Endodermal cell (in vitro differentiated cells): ENCODE measurements at regions not wholly inside any gene's neighbourhood (a gene's known extent, or its start where the extent isn't known, plus 50 kb on each side); places are given as distances from the start of the nearest gene placed in this dataset.

Experiments used
- DNase-seq: peaks from one replicate; pipeline ENCODE4 v3.0.0-alpha.2; 2017
- H3K27ac ChIP-seq: 2 replicates; pipeline ENCODE4 v1.5.1; 2013; ENCODE audit warnings: mild to moderate bottlenecking, low read depth, low read length, moderate library complexity
- H3K27me3 ChIP-seq: 2 replicates; pipeline ENCODE4 v1.6.1; 2013; ENCODE audit warnings: mild to moderate bottlenecking, low read length, moderate library complexity; ENCODE audit not compliant: insufficient read depth, control insufficient read depth, poor library complexity, severe bottlenecking
- H3K36me3 ChIP-seq: 2 replicates; pipeline ENCODE4 v1.7.0; 2013; ENCODE audit warnings: mild to moderate bottlenecking, low read length, moderate library complexity; ENCODE audit not compliant: control insufficient read depth, insufficient read depth
- H3K4me1 ChIP-seq: one replicate; pipeline ENCODE4 v1.7.0; 2013; ENCODE audit warnings: low read length; ENCODE audit not compliant: control insufficient read depth, insufficient read depth
- H3K4me3 ChIP-seq: 2 replicates; pipeline ENCODE4 v1.5.1; 2013; ENCODE audit warnings: mild to moderate bottlenecking, low read length, moderate library complexity
- H3K9ac ChIP-seq: 2 replicates; pipeline ENCODE4 v1.6.1; 2013; ENCODE audit warnings: mild to moderate bottlenecking, low read length, moderate library complexity; ENCODE audit not compliant: poor library complexity, severe bottlenecking; ENCODE audit errors: extremely low read depth
- H3K9me3 ChIP-seq: 2 replicates; pipeline ENCODE4 v1.6.1; 2013; ENCODE audit warnings: mild to moderate bottlenecking, low read length, moderate library complexity; ENCODE audit not compliant: control insufficient read depth
- H3K27ac Mint-ChIP-seq: 2 replicates; pipeline ENCODE4 v1.8.0; 2020; ENCODE audit warnings: mixed read lengths
- H3K27me3 Mint-ChIP-seq: 2 replicates; pipeline ENCODE4 v1.8.0; 2021; ENCODE audit warnings: mild to moderate bottlenecking, mixed read lengths; ENCODE audit not compliant: insufficient read depth
- H3K36me3 Mint-ChIP-seq: 2 replicates; pipeline ENCODE4 v1.8.0; 2020; ENCODE audit warnings: low read depth, mixed read lengths
- H3K4me1 Mint-ChIP-seq: 2 replicates; pipeline ENCODE4 v1.8.0; 2020; ENCODE audit warnings: mixed read lengths
- H3K4me3 Mint-ChIP-seq: 2 replicates; pipeline ENCODE4 v1.8.0; 2020; ENCODE audit warnings: mild to moderate bottlenecking, moderate library complexity, mixed read lengths
- H3K9me3 Mint-ChIP-seq: 2 replicates; pipeline ENCODE4 v1.8.0; 2020; ENCODE audit warnings: mild to moderate bottlenecking, mixed read lengths
- WGBS, 2 experiments: methylation state at CpG; one replicate each; pipeline versions ENCODE4 v1.1.5 to v1.1.7; 2013; ENCODE audit warnings: missing lambda C conversion rate in 2 of 2, mixed read lengths in 1 of 2; ENCODE audit not compliant: insufficient coverage in 1 of 2, insufficient read length in 1 of 2; 5-methylcytosine and 5-hydroxymethylcytosine counted together
- TF ChIP-seq, protein P1 (sequence below): fragments of 200-600 bp; sonication (generic); conservative IDR thresholded peaks from 2 replicates; pipeline ENCODE4 v1.5.0; 2021; ENCODE audit warnings: antibody characterized with exemption, mild to moderate bottlenecking

DNA sequence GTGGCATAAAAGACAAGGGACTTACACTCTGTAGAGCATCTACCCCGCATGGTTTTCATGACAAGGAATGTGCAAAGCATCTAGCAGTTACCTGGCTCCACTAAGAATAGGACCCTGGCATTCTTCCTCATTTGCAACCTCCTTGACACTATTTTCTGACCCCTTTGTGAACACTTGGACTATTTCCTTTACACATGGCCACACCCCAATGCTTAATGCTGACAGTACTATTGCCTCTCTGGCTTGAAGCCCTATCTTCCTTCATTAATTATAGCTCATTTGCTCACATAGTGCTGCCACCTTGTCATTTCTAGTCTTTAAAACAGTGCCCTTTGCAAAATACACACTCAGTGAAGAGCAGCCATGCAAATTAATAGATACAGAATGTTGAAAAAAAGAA, 226.3 kb upstream of the VCX3A start:
- Histone ChIP-seq H3K27ac (no peak overlapping the region), H3K9me3 (no peaks in the 10 kb centered on the region), H3K4me1 (no peaks in the 10 kb centered on the region), H3K4me3 (no peak overlapping the region), H3K27me3 (no peaks in the 10 kb centered on the region), H3K36me3 (no peaks in the 10 kb centered on the region), H3K9ac (no peak overlapping the region)
- no peak overlapping the region for H3K4me3 Mint-ChIP-seq
- 83 to 88% methylated on average over 1 of the region's 1 CpG for WGBS, 2 experiments
- TF ChIP-seq, protein P1, sequence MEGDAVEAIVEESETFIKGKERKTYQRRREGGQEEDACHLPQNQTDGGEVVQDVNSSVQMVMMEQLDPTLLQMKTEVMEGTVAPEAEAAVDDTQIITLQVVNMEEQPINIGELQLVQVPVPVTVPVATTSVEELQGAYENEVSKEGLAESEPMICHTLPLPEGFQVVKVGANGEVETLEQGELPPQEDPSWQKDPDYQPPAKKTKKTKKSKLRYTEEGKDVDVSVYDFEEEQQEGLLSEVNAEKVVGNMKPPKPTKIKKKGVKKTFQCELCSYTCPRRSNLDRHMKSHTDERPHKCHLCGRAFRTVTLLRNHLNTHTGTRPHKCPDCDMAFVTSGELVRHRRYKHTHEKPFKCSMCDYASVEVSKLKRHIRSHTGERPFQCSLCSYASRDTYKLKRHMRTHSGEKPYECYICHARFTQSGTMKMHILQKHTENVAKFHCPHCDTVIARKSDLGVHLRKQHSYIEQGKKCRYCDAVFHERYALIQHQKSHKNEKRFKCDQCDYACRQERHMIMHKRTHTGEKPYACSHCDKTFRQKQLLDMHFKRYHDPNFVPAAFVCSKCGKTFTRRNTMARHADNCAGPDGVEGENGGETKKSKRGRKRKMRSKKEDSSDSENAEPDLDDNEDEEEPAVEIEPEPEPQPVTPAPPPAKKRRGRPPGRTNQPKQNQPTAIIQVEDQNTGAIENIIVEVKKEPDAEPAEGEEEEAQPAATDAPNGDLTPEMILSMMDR, result no peak
- no peaks in the 10 kb centered on the region for H3K36me3 Mint-ChIP-seq
- H3K4me1 Mint-ChIP-seq, result no peaks in the 10 kb centered on the region
- no peaks in the 10 kb centered on the region for H3K9me3 Mint-ChIP-seq
- H3K27ac Mint-ChIP-seq, result no peak overlapping the region
- no peak for DNase-seq
- H3K27me3 Mint-ChIP-seq, result no peaks in the 10 kb centered on the region

DNA sequence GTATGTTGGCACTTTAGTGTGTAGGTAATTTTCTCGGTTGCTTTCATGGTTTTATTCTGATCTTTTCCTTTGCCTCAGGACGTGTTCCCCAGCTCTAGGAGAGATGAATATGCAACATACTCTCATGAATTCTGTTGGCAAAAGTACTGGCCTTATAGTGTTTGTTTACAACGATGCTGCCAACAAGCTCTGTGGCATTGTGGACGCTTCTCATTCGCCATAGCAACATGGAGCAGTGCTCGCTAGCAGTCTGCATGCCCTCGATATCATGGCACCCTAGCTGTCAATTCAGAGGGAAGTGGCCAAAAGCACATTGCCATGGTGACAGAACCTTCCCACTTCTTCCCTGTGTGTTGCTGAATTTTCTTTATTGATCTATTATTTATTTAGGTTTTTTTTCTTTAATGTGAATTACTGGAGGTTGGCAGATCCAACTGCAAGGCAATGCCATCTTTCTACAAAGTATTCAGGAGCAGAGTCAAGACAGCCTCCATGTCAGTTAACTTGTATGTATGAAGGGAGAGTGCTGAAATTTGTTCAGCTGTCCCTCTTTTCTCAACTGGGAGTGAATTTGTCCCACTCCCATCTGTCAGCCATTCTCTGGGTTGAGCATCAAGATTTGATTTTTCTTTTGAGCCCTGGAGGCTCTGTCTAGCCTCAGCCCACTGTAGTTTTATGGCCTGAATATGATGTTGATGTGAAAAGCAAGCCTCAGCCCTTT, 224.9 kb upstream of the VCX3A start:
- 96% methylated on average over 6 of the region's 7 CpGs; no CpG with 5 or more reads in 1 of the 2 experiments for WGBS, 2 experiments
- Mint-ChIP-seq H3K27me3 (no peaks in the 10 kb centered on the region), H3K27ac (no peak overlapping the region), H3K9me3 (no peaks in the 10 kb centered on the region), H3K4me3 (no peak overlapping the region), H3K36me3 (no peaks in the 10 kb centered on the region), H3K4me1 (no peaks in the 10 kb centered on the region)
- no peak overlapping the region for H3K4me3 ChIP-seq
- no peak for DNase-seq
- no peak overlapping the region for H3K27ac ChIP-seq
- no peaks in the 10 kb centered on the region for H3K27me3 ChIP-seq
- H3K36me3 ChIP-seq, result no peaks in the 10 kb centered on the region
- H3K9me3 ChIP-seq, result no peaks in the 10 kb centered on the region
- no peak overlapping the region for H3K9ac ChIP-seq
- TF ChIP-seq, protein P1, result no peak
- no peaks in the 10 kb centered on the region for H3K4me1 ChIP-seq

DNA sequence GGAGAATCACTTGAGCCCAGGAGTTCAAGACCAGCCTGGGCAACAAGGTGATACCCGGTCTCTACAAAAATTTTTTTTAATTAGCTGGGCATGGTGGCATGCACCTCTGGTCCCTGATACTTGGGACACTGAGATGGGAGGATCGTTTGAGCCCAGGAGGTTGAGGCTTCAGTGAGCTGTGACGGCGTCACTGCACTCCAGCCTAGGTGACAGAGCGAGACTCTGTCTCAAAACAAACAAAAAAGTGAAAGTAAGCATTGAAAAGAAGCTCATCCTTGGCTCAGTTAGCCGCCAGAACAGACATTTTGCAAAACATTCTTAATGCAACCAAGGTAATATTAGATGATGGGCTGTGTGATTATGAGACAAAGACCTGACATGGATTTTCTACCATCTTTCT, 223.3 kb upstream of the VCX3A start:
- no peak overlapping the region for H3K27ac ChIP-seq
- H3K36me3 Mint-ChIP-seq, result peaks cover 2% of the 10 kb centered on the region
- H3K4me1 Mint-ChIP-seq, result no peaks in the 10 kb centered on the region
- no peaks in the 10 kb centered on the region for H3K27me3 Mint-ChIP-seq
- H3K9me3 Mint-ChIP-seq, result peaks cover 6% of the 10 kb centered on the region
- no peaks in the 10 kb centered on the region for H3K4me1 ChIP-seq
- no peak overlapping the region for H3K4me3 ChIP-seq
- H3K9me3 ChIP-seq, result no peaks in the 10 kb centered on the region
- H3K4me3 Mint-ChIP-seq, result no peak overlapping the region
- no peak for DNase-seq
- no peaks in the 10 kb centered on the region for H3K27me3 ChIP-seq
- H3K9ac ChIP-seq, result no peak overlapping the region
- WGBS, 2 experiments, result 93 to 100% methylated on average over 1 to 6 of the region's 6 CpGs
- no peak overlapping the region for H3K27ac Mint-ChIP-seq
- H3K36me3 ChIP-seq, result no peaks in the 10 kb centered on the region
- TF ChIP-seq, protein P1, result no peak
